Gastrocnemius medialis (tissue), 4 donors: ENCODE measurements at regions not wholly inside any gene's neighbourhood (a gene's known extent, or its start where the extent isn't known, plus 50 kb on each side); places are given as distances from the start of the nearest gene placed in this dataset.

Experiments
- CTCF ChIP-seq, 5 experiments: fragments of 450-650 bp in 3 of 5; fragments of 200-600 bp in 2 of 5; sonication (generic) in 2 of 5; IDR thresholded peaks in 4 of 5; conservative IDR thresholded peaks in 1 of 5; 1 replicate in 4 of 5; 2 replicates in 1 of 5; pipeline ENCODE4 v1.5.1; 2016 to 2019; ENCODE audit warnings: antibody characterized with exemption in 5 of 5, mild to moderate bottlenecking in 3 of 5, moderate library complexity in 3 of 5
- POLR2A ChIP-seq, 2 donors: fragments of 450-650 bp; IDR thresholded peaks; one replicate each; pipeline ENCODE4 v1.6.1; 2017; ENCODE audit warnings: antibody characterized with exemption in 2 of 2, mild to moderate bottlenecking in 2 of 2, moderate library complexity in 2 of 2

GRCh38 chr21:27366036-27366435 lies 399.1 kb upstream of the ADAMTS5 start:
- TF ChIP-seq POLR2A (IDR thresholded peaks at IDR 0.05) = no peak
- no peak for TF ChIP-seq CTCF (IDR thresholded peaks at IDR 0.05 in 4 of 5, conservative IDR thresholded peaks at IDR 0.05 in 1 of 5)
